SKM-1 (cell line): ENCODE measurements at regions not wholly inside any gene's neighbourhood (a gene's known extent, or its start where the extent isn't known, plus 50 kb on each side); places are given as distances from the start of the nearest gene placed in this dataset.

Experiments
- DNase-seq: peaks from one replicate; lab custom pipeline; 2025; ENCODE audit not compliant: unreplicated experiment; lab: John Stamatoyannopoulos, UW

- peak; percentile 80 for DNase-seq
These were observed 556.1 kb downstream of the SOX6 start for GRCh38 chr11:15800111-15800800.

GRCh38 chr11:15801126-15801525 is 555.2 kb downstream of the SOX6 start:
- no peak for DNase-seq

GRCh38 chr11:15801616-15802015 is 554.7 kb downstream of the SOX6 start:
- no peak for DNase-seq

GRCh38 chr11:15805726-15806125 is 550.6 kb downstream of the SOX6 start:
- DNase-seq: no peak

- DNase-seq: no peak
These were observed 550.1 kb downstream of the SOX6 start for GRCh38 chr11:15806217-15806616.

GRCh38 chr11:15807827-15808226 is 548.5 kb downstream of the SOX6 start:
- no peak for DNase-seq

- no peak for DNase-seq
These were observed 546.3 kb downstream of the SOX6 start for GRCh38 chr11:15810082-15810481.

GRCh38 chr11:15810525-15810924 is 545.8 kb downstream of the SOX6 start:
- no peak for DNase-seq

- DNase-seq: no peak
These were observed 540.8 kb downstream of the SOX6 start for GRCh38 chr11:15815246-15816195.

GRCh38 chr11:15816260-15816871 is 540.0 kb downstream of the SOX6 start:
- DNase-seq: no peak

GRCh38 chr11:15817001-15817400 is 539.3 kb downstream of the SOX6 start:
- no peak for DNase-seq

- DNase-seq: no peak
These were observed 538.1 kb downstream of the SOX6 start for GRCh38 chr11:15818132-15818842.

GRCh38 chr11:15819679-15820286 is 536.6 kb downstream of the SOX6 start:
- DNase-seq: peak; percentile 2

GRCh38 chr11:15821451-15821850 is 534.9 kb downstream of the SOX6 start:
- DNase-seq: no peak

GRCh38 chr11:15824060-15824459 is 532.3 kb downstream of the SOX6 start:
- no peak for DNase-seq

GRCh38 chr11:15825976-15826650 is 530.2 kb downstream of the SOX6 start:
- DNase-seq: no peak

GRCh38 chr11:15826826-15827225 is 529.5 kb downstream of the SOX6 start:
- DNase-seq: no peak

- DNase-seq: no peak
These were observed 528.0 kb downstream of the SOX6 start for GRCh38 chr11:15828215-15828853.

GRCh38 chr11:15829312-15829711 is 527.0 kb downstream of the SOX6 start:
- no peak for DNase-seq
